ENCODE measurements at regions not wholly inside any gene's neighbourhood (a gene's known extent, or its start where the extent isn't known, plus 50 kb on each side); places are given as distances from the start of the nearest gene placed in this dataset.

GRCh38 chr13:53144826-53145225, 116.2 kb downstream of the OLFM4 start:
- no peak for DNase-seq (ENCODE audit: low read depth)

- DNase-seq (ENCODE audit: low read depth) = no peak
Measured at GRCh38 chr13:53150568-53150967, 122.0 kb downstream of the OLFM4 start.

GRCh38 chr13:53151336-53152056, 122.9 kb downstream of the OLFM4 start:
- peak; percentile 53 for DNase-seq (ENCODE audit: low read depth)

- no peak for DNase-seq (ENCODE audit: low read depth)
Measured at GRCh38 chr13:53152057-53152421, 123.4 kb downstream of the OLFM4 start.

- no peak for DNase-seq (ENCODE audit: low read depth)
Measured at GRCh38 chr13:53158201-53158600, 129.6 kb downstream of the OLFM4 start.

- no peak for DNase-seq (ENCODE audit: low read depth)
Measured at GRCh38 chr13:53159431-53159830, 130.8 kb downstream of the OLFM4 start.

- no peak for DNase-seq (ENCODE audit: low read depth)
Measured at GRCh38 chr13:53160211-53160610, 131.6 kb downstream of the OLFM4 start.

- DNase-seq (ENCODE audit: low read depth) = no peak
Measured at GRCh38 chr13:53161251-53161650, 132.6 kb downstream of the OLFM4 start.

- no peak for DNase-seq (ENCODE audit: low read depth)
Measured at GRCh38 chr13:53165261-53165660, 136.6 kb downstream of the OLFM4 start.

- DNase-seq (ENCODE audit: low read depth) = no peak
Measured at GRCh38 chr13:53167561-53167960, 138.9 kb downstream of the OLFM4 start.

GRCh38 chr13:53170910-53171309, 142.3 kb downstream of the OLFM4 start:
- no peak for DNase-seq (ENCODE audit: low read depth)

- DNase-seq (ENCODE audit: low read depth) = no peak
Measured at GRCh38 chr13:53174545-53174944, 145.9 kb downstream of the OLFM4 start.

- DNase-seq (ENCODE audit: low read depth) = no peak
Measured at GRCh38 chr13:53180684-53181083, 152.1 kb downstream of the OLFM4 start.

GRCh38 chr13:53182724-53183123, 154.1 kb downstream of the OLFM4 start:
- DNase-seq (ENCODE audit: low read depth) = no peak

GRCh38 chr13:53188120-53188519, 159.5 kb downstream of the OLFM4 start:
- no peak for DNase-seq (ENCODE audit: low read depth)

- no peak for DNase-seq (ENCODE audit: low read depth)
Measured at GRCh38 chr13:53189162-53189561, 160.5 kb downstream of the OLFM4 start.

- peak; percentile 56 for DNase-seq (ENCODE audit: low read depth)
Measured at GRCh38 chr13:53191091-53191490, 162.5 kb downstream of the OLFM4 start.

- DNase-seq (ENCODE audit: low read depth) = no peak
Measured at GRCh38 chr13:53197424-53197823, 168.8 kb downstream of the OLFM4 start.

- no peak for DNase-seq (ENCODE audit: low read depth)
Measured at GRCh38 chr13:53198017-53198416, 169.4 kb downstream of the OLFM4 start.

GRCh38 chr13:53198736-53199135, 170.1 kb downstream of the OLFM4 start:
- DNase-seq (ENCODE audit: low read depth) = no peak

GRCh38 chr13:53200075-53200474, 171.5 kb downstream of the OLFM4 start:
- DNase-seq (ENCODE audit: low read depth) = no peak

GRCh38 chr13:53200498-53201453, 172.2 kb downstream of the OLFM4 start:
- DNase-seq (ENCODE audit: low read depth) = no peak

Data from EH (cell line).